Neural progenitor cell (in vitro differentiated cells): ENCODE measurements at regions not wholly inside any gene's neighbourhood (a gene's known extent, or its start where the extent isn't known, plus 50 kb on each side); places are given as distances from the start of the nearest gene placed in this dataset.

Experiments used
- DNase-seq: peaks from one replicate; pipeline ENCODE4 v3.0.0-alpha.2; 2016; ENCODE audit warnings: low spot score
- H2AFZ ChIP-seq: fragments of 200-600 bp; sonication (generic); replicated peaks from 2 replicates; pipeline ENCODE4 v1.6.1; 2016; ENCODE audit warnings: antibody characterized with exemption
- H3F3A ChIP-seq: fragments of 200-600 bp; sonication (generic); 2 replicates; pipeline ENCODE4 v1.6.1; 2016; ENCODE audit warnings: antibody characterized with exemption, low read depth
- H3K27ac ChIP-seq: fragments of 200-600 bp; sonication (generic); 2 replicates; pipeline ENCODE4 v1.5.1; 2016; ENCODE audit warnings: mild to moderate bottlenecking
- H3K27me3 ChIP-seq: fragments of 200-600 bp; sonication (generic); 2 replicates; pipeline ENCODE4 v1.6.1; 2016; ENCODE audit warnings: mild to moderate bottlenecking, moderate library complexity
- H3K36me3 ChIP-seq: fragments of 200-600 bp; sonication (generic); 2 replicates; pipeline ENCODE4 v1.5.1; 2016
- H3K4me1 ChIP-seq: fragments of 200-600 bp; sonication (generic); 2 replicates; pipeline ENCODE4 v1.6.1; 2016; ENCODE audit warnings: mixed run types
- H3K4me2 ChIP-seq: fragments of 200-600 bp; sonication (generic); 2 replicates; pipeline ENCODE4 v1.6.1; 2016
- H3K4me3 ChIP-seq: fragments of 200-600 bp; sonication (generic); 2 replicates; pipeline ENCODE4 v1.5.1; 2016
- H3K79me2 ChIP-seq: fragments of 200-600 bp; sonication (generic); 2 replicates; pipeline ENCODE4 v1.6.1; 2016; ENCODE audit warnings: low read depth
- H3K9ac ChIP-seq: fragments of 200-600 bp; sonication (generic); 2 replicates; pipeline ENCODE4 v1.6.1; 2016
- H3K9me3 ChIP-seq: fragments of 200-600 bp; sonication (generic); 2 replicates; pipeline ENCODE4 v1.5.1; 2016; ENCODE audit warnings: low read depth
- H4K20me1 ChIP-seq: fragments of 200-600 bp; sonication (generic); 2 replicates; pipeline ENCODE4 v1.6.1; 2016; ENCODE audit warnings: low read depth
- H3K27ac Mint-ChIP-seq: 3 replicates; pipeline ENCODE4 v1.8.0; 2021; ENCODE audit warnings: mixed read lengths
- H3K27me3 Mint-ChIP-seq: 2 replicates; pipeline ENCODE4 v1.8.0; 2022; ENCODE audit warnings: low read depth, mild to moderate bottlenecking, inconsistent platforms, moderate library complexity, mixed read lengths; ENCODE audit not compliant: insufficient read depth
- H3K36me3 Mint-ChIP-seq: 3 replicates; pipeline ENCODE4 v1.8.0; 2021; ENCODE audit warnings: mixed read lengths
- H3K4me1 Mint-ChIP-seq: 3 replicates; pipeline ENCODE4 v1.8.0; 2021; ENCODE audit warnings: mixed read lengths
- H3K4me3 Mint-ChIP-seq: 3 replicates; pipeline ENCODE4 v1.8.0; 2021; ENCODE audit warnings: mild to moderate bottlenecking, moderate library complexity, mixed read lengths
- H3K9me3 Mint-ChIP-seq: 3 replicates; pipeline ENCODE4 v1.8.0; 2020; ENCODE audit warnings: mixed read lengths
- EZH2 ChIP-seq: fragments of 200-600 bp; sonication (generic); IDR thresholded peaks from 2 replicates; pipeline ENCODE4 v1.6.1; 2017; ENCODE audit warnings: antibody characterized with exemption, mild to moderate bottlenecking, moderate library complexity
- EZH2phosphoT487 ChIP-seq: fragments of 200-600 bp; sonication (generic); IDR thresholded peaks from 2 replicates; pipeline ENCODE4 v1.6.1; 2017; ENCODE audit warnings: antibody characterized with exemption
- TF ChIP-seq, protein P1 (sequence below): fragments of 200-600 bp; sonication (generic); IDR thresholded peaks from 2 replicates; pipeline ENCODE4 v1.5.1; 2017; ENCODE audit warnings: antibody characterized with exemption, mild to moderate bottlenecking

GRCh38 chr12:124505001-124505818, 62.2 kb downstream of the NCOR2 start:
- no peaks in the 10 kb centered on the region for H3K27me3 ChIP-seq
- no peaks in the 10 kb centered on the region for H3K36me3 ChIP-seq
- Mint-ChIP-seq H3K36me3 (no peaks in the 10 kb centered on the region), H3K9me3 (no peaks in the 10 kb centered on the region), H3K27me3 (peaks cover 17% of the 10 kb centered on the region), H3K27ac (no peak overlapping the region), H3K4me1 (peaks cover 86% of the 10 kb centered on the region), H3K4me3 (no peak overlapping the region)
- peaks cover 96% of the 10 kb centered on the region for H3K79me2 ChIP-seq
- H3K27ac ChIP-seq, result peak overlapping the region; percentile 74
- no peak for DNase-seq
- TF ChIP-seq EZH2phosphoT487 (no peak), EZH2 (no peak)
- TF ChIP-seq, protein P1, sequence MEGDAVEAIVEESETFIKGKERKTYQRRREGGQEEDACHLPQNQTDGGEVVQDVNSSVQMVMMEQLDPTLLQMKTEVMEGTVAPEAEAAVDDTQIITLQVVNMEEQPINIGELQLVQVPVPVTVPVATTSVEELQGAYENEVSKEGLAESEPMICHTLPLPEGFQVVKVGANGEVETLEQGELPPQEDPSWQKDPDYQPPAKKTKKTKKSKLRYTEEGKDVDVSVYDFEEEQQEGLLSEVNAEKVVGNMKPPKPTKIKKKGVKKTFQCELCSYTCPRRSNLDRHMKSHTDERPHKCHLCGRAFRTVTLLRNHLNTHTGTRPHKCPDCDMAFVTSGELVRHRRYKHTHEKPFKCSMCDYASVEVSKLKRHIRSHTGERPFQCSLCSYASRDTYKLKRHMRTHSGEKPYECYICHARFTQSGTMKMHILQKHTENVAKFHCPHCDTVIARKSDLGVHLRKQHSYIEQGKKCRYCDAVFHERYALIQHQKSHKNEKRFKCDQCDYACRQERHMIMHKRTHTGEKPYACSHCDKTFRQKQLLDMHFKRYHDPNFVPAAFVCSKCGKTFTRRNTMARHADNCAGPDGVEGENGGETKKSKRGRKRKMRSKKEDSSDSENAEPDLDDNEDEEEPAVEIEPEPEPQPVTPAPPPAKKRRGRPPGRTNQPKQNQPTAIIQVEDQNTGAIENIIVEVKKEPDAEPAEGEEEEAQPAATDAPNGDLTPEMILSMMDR, result no peak
- peak overlapping the region; percentile 64 for H3K4me2 ChIP-seq
- peak overlapping the region; percentile 8 for H3K4me3 ChIP-seq
- no peak overlapping the region for H2AFZ ChIP-seq
- H3K9ac ChIP-seq, result no peak overlapping the region
- H3F3A ChIP-seq, result peaks cover 49% of the 10 kb centered on the region
- H3K9me3 ChIP-seq, result no peaks in the 10 kb centered on the region
- H4K20me1 ChIP-seq, result peaks cover 86% of the 10 kb centered on the region
- peaks cover 75% of the 10 kb centered on the region for H3K4me1 ChIP-seq

- peaks cover 43% of the 10 kb centered on the region for H3F3A ChIP-seq
- H3K4me3 Mint-ChIP-seq, result peak overlapping the region; percentile 56
- H3K9me3 Mint-ChIP-seq, result no peaks in the 10 kb centered on the region
- H3K27me3 Mint-ChIP-seq, result peaks cover 17% of the 10 kb centered on the region
- H3K4me1 ChIP-seq, result peaks cover 72% of the 10 kb centered on the region
- peak overlapping the region; percentile 74 for H3K27ac ChIP-seq
- no peaks in the 10 kb centered on the region for H3K36me3 Mint-ChIP-seq
- peaks cover 86% of the 10 kb centered on the region for H4K20me1 ChIP-seq
- H2AFZ ChIP-seq, result no peak overlapping the region
- H3K27ac Mint-ChIP-seq, result peak overlapping the region; percentile 31
- no peaks in the 10 kb centered on the region for H3K9me3 ChIP-seq
- no peak overlapping the region for H3K9ac ChIP-seq
- peaks cover 96% of the 10 kb centered on the region for H3K79me2 ChIP-seq
- no peak for TF ChIP-seq EZH2phosphoT487
- TF ChIP-seq EZH2, result no peak
- TF ChIP-seq, protein P1, result no peak
- no peaks in the 10 kb centered on the region for H3K27me3 ChIP-seq
- peak overlapping the region; percentile 8 for H3K4me3 ChIP-seq
- H3K4me1 Mint-ChIP-seq, result peaks cover 83% of the 10 kb centered on the region
- H3K36me3 ChIP-seq, result no peaks in the 10 kb centered on the region
- peak; percentile 82 for DNase-seq
- peak overlapping the region; percentile 64 for H3K4me2 ChIP-seq
Observed at GRCh38 chr12:124504273-124505000, 63.0 kb downstream of the NCOR2 start.

- peaks cover 85% of the 10 kb centered on the region for H3K4me1 Mint-ChIP-seq
Observed at GRCh38 chr12:124503305-124503704, 64.1 kb downstream of the NCOR2 start.

More at GRCh38 chr12:124503305-124503704, 64.1 kb downstream of the NCOR2 start:
- Histone ChIP-seq H3K4me2 (no peak overlapping the region), H2AFZ (no peak overlapping the region), H3K9ac (no peak overlapping the region), H3K4me1 (peaks cover 65% of the 10 kb centered on the region), H3K36me3 (no peaks in the 10 kb centered on the region), H3K79me2 (peaks cover 96% of the 10 kb centered on the region), H3K4me3 (no peak overlapping the region), H3K9me3 (no peaks in the 10 kb centered on the region), H3K27ac (no peak overlapping the region), H3K27me3 (no peaks in the 10 kb centered on the region), H3F3A (peaks cover 40% of the 10 kb centered on the region), H4K20me1 (peaks cover 88% of the 10 kb centered on the region)
- TF ChIP-seq EZH2phosphoT487 (no peak), EZH2 (no peak)
- TF ChIP-seq, protein P1, result no peak
- H3K27ac Mint-ChIP-seq, result peak overlapping the region; percentile 0
- H3K36me3 Mint-ChIP-seq, result no peaks in the 10 kb centered on the region
- no peak for DNase-seq
- H3K9me3 Mint-ChIP-seq, result no peaks in the 10 kb centered on the region
- peak overlapping the region; percentile 10 for H3K4me3 Mint-ChIP-seq
- peaks cover 17% of the 10 kb centered on the region for H3K27me3 Mint-ChIP-seq
